Brain pericyte (primary cell): ENCODE measurements at regions not wholly inside any gene's neighbourhood (a gene's known extent, or its start where the extent isn't known, plus 50 kb on each side); places are given as distances from the start of the nearest gene placed in this dataset.
"Not testable (repeated sequence)": the region's sequence is repeated elsewhere in the genome, so short reads cannot be mapped to it uniquely, and the experiment has no call there.

Experiments
- DNase-seq: peaks from one replicate; pipeline ENCODE4 v3.0.0-alpha.2; 2012; ENCODE audit warnings: low read depth, low spot score

GRCh38 chrX:40245488-40246071, 147.8 kb upstream of the BCOR start:
- no peak for DNase-seq

- no peak for DNase-seq
These were observed 147.2 kb upstream of the BCOR start for GRCh38 chrX:40244980-40245379.

GRCh38 chrX:40243755-40244515, 146.2 kb upstream of the BCOR start:
- no peak for DNase-seq

- DNase-seq: no peak
These were observed 143.1 kb upstream of the BCOR start for GRCh38 chrX:40240844-40241243.

- DNase-seq: no peak
These were observed 140.0 kb upstream of the BCOR start for GRCh38 chrX:40237731-40238178.

- DNase-seq: no peak
These were observed 132.9 kb upstream of the BCOR start for GRCh38 chrX:40230646-40231045.

- no peak for DNase-seq
These were observed 129.4 kb upstream of the BCOR start for GRCh38 chrX:40227125-40227524.

GRCh38 chrX:40224658-40225057, 126.9 kb upstream of the BCOR start:
- no peak for DNase-seq

GRCh38 chrX:40222612-40223011, 124.9 kb upstream of the BCOR start:
- DNase-seq: not testable (repeated sequence)

GRCh38 chrX:40213092-40213491, 115.3 kb upstream of the BCOR start:
- DNase-seq: no peak

GRCh38 chrX:40209951-40210617, 112.3 kb upstream of the BCOR start:
- no peak for DNase-seq

- no peak for DNase-seq
These were observed 109.9 kb upstream of the BCOR start for GRCh38 chrX:40207626-40208025.

- no peak for DNase-seq
These were observed 107.7 kb upstream of the BCOR start for GRCh38 chrX:40205471-40205870.

GRCh38 chrX:40202456-40202855, 104.7 kb upstream of the BCOR start:
- DNase-seq: no peak

GRCh38 chrX:40201329-40201885, 103.6 kb upstream of the BCOR start:
- no peak for DNase-seq

GRCh38 chrX:40199704-40200103, 101.9 kb upstream of the BCOR start:
- DNase-seq: no peak

GRCh38 chrX:40197071-40197470, 99.3 kb upstream of the BCOR start:
- no peak for DNase-seq

GRCh38 chrX:40195368-40195767, 97.6 kb upstream of the BCOR start:
- DNase-seq: no peak

GRCh38 chrX:40192196-40192595, 94.4 kb upstream of the BCOR start:
- no peak for DNase-seq

- DNase-seq: no peak
These were observed 91.9 kb upstream of the BCOR start for GRCh38 chrX:40189637-40190036.

GRCh38 chrX:40188573-40189417, 91.0 kb upstream of the BCOR start:
- DNase-seq: no peak

GRCh38 chrX:40184968-40185367, 87.2 kb upstream of the BCOR start:
- DNase-seq: no peak
